GM23248 (cell line): ENCODE measurements at regions not wholly inside any gene's neighbourhood (a gene's known extent, or its start where the extent isn't known, plus 50 kb on each side); places are given as distances from the start of the nearest gene placed in this dataset.
"Not testable (repeated sequence)": the region's sequence is repeated elsewhere in the genome, so short reads cannot be mapped to it uniquely, and the experiment has no call there.

Experiments used
- DNase-seq: peaks from one replicate; pipeline ENCODE4 v3.0.0-alpha.2; 2015
- H2AFZ ChIP-seq: fragments of 200-600 bp; sonication (generic); 2 replicates; pipeline ENCODE4 v1.6.1; 2016; ENCODE audit warnings: antibody characterized with exemption
- H3F3A ChIP-seq: fragments of 200-600 bp; sonication (generic); 2 replicates; pipeline ENCODE4 v1.6.1; 2016; ENCODE audit warnings: mild to moderate bottlenecking, antibody characterized with exemption, mixed run types; ENCODE audit not compliant: insufficient read depth
- H3K27ac ChIP-seq: fragments of 200-600 bp; sonication (generic); 2 replicates; pipeline ENCODE4 v1.5.1; 2016; ENCODE audit warnings: mild to moderate bottlenecking
- H3K27me3 ChIP-seq: fragments of 200-600 bp; sonication (generic); replicated peaks from 2 replicates; pipeline ENCODE4 v1.6.1; 2016; ENCODE audit warnings: mild to moderate bottlenecking; ENCODE audit not compliant: insufficient read depth
- H3K36me3 ChIP-seq: fragments of 200-600 bp; sonication (generic); 2 replicates; pipeline ENCODE4 v1.6.1; 2016; ENCODE audit warnings: low read depth, mild to moderate bottlenecking
- H3K4me1 ChIP-seq: fragments of 200-600 bp; sonication (generic); 2 replicates; pipeline ENCODE4 v1.6.1; 2016; ENCODE audit warnings: mild to moderate bottlenecking; ENCODE audit not compliant: insufficient read depth
- H3K4me2 ChIP-seq: fragments of 200-600 bp; sonication (generic); one replicate; pipeline ENCODE4 v1.6.1; 2016; ENCODE audit warnings: mild to moderate bottlenecking; ENCODE audit not compliant: unreplicated experiment
- H3K4me3 ChIP-seq: fragments of 200-600 bp; sonication (generic); 2 replicates; pipeline ENCODE4 v1.5.1; 2016; ENCODE audit warnings: mild to moderate bottlenecking
- H3K79me2 ChIP-seq: fragments of 200-600 bp; sonication (generic); 2 replicates; pipeline ENCODE4 v1.6.1; 2016; ENCODE audit warnings: mild to moderate bottlenecking; ENCODE audit not compliant: insufficient read depth
- H3K9ac ChIP-seq: fragments of 200-600 bp; sonication (generic); 2 replicates; pipeline ENCODE4 v1.6.1; 2016; ENCODE audit warnings: mild to moderate bottlenecking
- H3K9me2 ChIP-seq: fragments of 200-600 bp; sonication (generic); 2 replicates; pipeline ENCODE4 v1.6.1; 2016; ENCODE audit warnings: mixed run types, mild to moderate bottlenecking, moderate library complexity; ENCODE audit not compliant: insufficient read depth
- H3K9me3 ChIP-seq: fragments of 200-600 bp; sonication (generic); one replicate; pipeline ENCODE4 v1.6.1; 2017; ENCODE audit warnings: low read depth
- H4K20me1 ChIP-seq: fragments of 200-600 bp; sonication (generic); 2 replicates; pipeline ENCODE4 v1.6.0; 2016; ENCODE audit not compliant: insufficient read depth
- WGBS, 2 experiments: methylation state at CpG; one replicate each; pipeline ENCODE4 v1.1.6; 2015 to 2017; ENCODE audit warnings: low lambda C conversion rate in 2 of 2, low coverage in 1 of 2; ENCODE audit errors: missing lambda C conversion rate in 2 of 2; 5-methylcytosine and 5-hydroxymethylcytosine counted together
- in situ Hi-C: fragments of 300-500 bp; cut with MboI; formaldehyde crosslinking; loops from 2 replicates; pipeline ENCODE4 v1.15.0; 2020

DNA sequence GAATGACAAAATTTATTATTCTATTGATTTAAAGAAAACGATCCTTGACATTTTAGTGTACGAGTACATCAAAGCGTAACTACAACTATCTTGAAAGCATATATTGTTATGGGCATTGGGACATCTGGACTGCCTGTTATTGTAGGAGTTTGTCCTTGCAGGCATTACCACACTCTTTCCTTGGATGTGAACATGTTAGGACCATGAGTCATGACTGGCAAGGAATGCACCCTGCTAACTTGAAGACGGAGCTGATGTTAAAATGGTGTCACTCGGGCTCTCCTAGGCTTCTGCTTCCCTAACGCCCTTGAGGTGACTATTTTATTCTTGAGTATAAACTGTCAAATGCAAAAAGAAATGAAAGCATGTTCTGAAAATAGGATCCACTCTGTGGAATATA is 308.7 kb upstream of the ANKRD20A1 start:
- H3K9ac ChIP-seq, H3K9me2 ChIP-seq, H3K4me2 ChIP-seq, DNase-seq, H3K36me3 ChIP-seq, in situ Hi-C loops, H3F3A ChIP-seq, H3K4me1 ChIP-seq, H3K9me3 ChIP-seq, H3K4me3 ChIP-seq, H3K27me3 ChIP-seq, H3K79me2 ChIP-seq, H3K27ac ChIP-seq, H4K20me1 ChIP-seq, H2AFZ ChIP-seq: not testable (repeated sequence)
- no CpG with 5 or more reads among the region's 6 CpGs for WGBS, 2 experiments

- H3K27ac ChIP-seq, H3K9ac ChIP-seq, H4K20me1 ChIP-seq, H3K27me3 ChIP-seq, H3F3A ChIP-seq, H2AFZ ChIP-seq, H3K79me2 ChIP-seq, in situ Hi-C loops, H3K4me2 ChIP-seq, H3K4me1 ChIP-seq, DNase-seq, H3K36me3 ChIP-seq, H3K4me3 ChIP-seq, H3K9me3 ChIP-seq, H3K9me2 ChIP-seq: not testable (repeated sequence)
- WGBS, 2 experiments, result no CpG with 5 or more reads among the region's 4 CpGs
These were observed 328.9 kb upstream of the ANKRD20A1 start for GRCh38 chr9:67529834-67530233.

- WGBS, 2 experiments, result no CpG with 5 or more reads among the region's 5 CpGs
- H3F3A ChIP-seq, H3K9me3 ChIP-seq, H3K9ac ChIP-seq, H3K36me3 ChIP-seq, H3K27ac ChIP-seq, in situ Hi-C loops, H4K20me1 ChIP-seq, DNase-seq, H3K79me2 ChIP-seq, H3K27me3 ChIP-seq, H3K9me2 ChIP-seq, H2AFZ ChIP-seq, H3K4me2 ChIP-seq, H3K4me3 ChIP-seq, H3K4me1 ChIP-seq: not testable (repeated sequence)
These were observed 341.8 kb upstream of the ANKRD20A1 start for GRCh38 chr9:67516938-67517337.

DNA sequence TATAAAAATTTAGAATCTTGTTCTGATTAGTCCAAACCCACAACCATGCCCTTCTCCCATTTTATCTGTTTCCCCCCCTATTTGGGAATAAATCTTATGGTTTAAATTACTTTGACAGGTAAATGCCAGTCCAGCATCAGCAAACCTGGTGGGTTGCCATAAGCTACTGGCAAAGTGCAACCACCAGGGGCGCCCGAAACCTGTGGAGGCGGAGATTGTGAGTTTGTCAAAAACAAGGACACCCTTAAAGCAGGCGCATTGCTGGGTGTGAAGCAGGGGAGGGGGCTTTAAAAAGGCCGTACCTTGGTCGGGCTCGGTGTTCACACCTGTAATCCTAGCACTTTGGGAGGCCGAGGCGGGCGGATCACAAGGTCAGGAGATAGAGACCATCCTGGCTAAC is 344.1 kb upstream of the ANKRD20A1 start:
- H2AFZ ChIP-seq, H3K27me3 ChIP-seq, H3K36me3 ChIP-seq, H3K4me1 ChIP-seq, in situ Hi-C loops, H3K79me2 ChIP-seq, H3F3A ChIP-seq, H3K9me2 ChIP-seq, H3K4me2 ChIP-seq, H3K27ac ChIP-seq, H3K4me3 ChIP-seq, H3K9me3 ChIP-seq, H4K20me1 ChIP-seq, DNase-seq, H3K9ac ChIP-seq: not testable (repeated sequence)
- no CpG with 5 or more reads among the region's 10 CpGs for WGBS, 2 experiments

- H2AFZ ChIP-seq, in situ Hi-C loops, H3K27ac ChIP-seq, H3K9ac ChIP-seq, H4K20me1 ChIP-seq, H3K4me1 ChIP-seq, H3K9me3 ChIP-seq, H3K79me2 ChIP-seq, DNase-seq, H3K4me2 ChIP-seq, H3F3A ChIP-seq, H3K9me2 ChIP-seq, H3K36me3 ChIP-seq, H3K27me3 ChIP-seq, H3K4me3 ChIP-seq: not testable (repeated sequence)
- no CpG with 5 or more reads among the region's 2 CpGs for WGBS, 2 experiments
These were observed 354.9 kb upstream of the ANKRD20A1 start for GRCh38 chr9:67503728-67504369.

GRCh38 chr9:67492028-67492427 is 366.7 kb upstream of the ANKRD20A1 start:
- H3F3A ChIP-seq, H3K27me3 ChIP-seq, H3K4me3 ChIP-seq, H3K9me3 ChIP-seq, H3K36me3 ChIP-seq, H3K27ac ChIP-seq, H3K79me2 ChIP-seq, in situ Hi-C loops, H2AFZ ChIP-seq, H3K9me2 ChIP-seq, H3K9ac ChIP-seq, H3K4me2 ChIP-seq, H4K20me1 ChIP-seq, DNase-seq, H3K4me1 ChIP-seq: not testable (repeated sequence)

DNA sequence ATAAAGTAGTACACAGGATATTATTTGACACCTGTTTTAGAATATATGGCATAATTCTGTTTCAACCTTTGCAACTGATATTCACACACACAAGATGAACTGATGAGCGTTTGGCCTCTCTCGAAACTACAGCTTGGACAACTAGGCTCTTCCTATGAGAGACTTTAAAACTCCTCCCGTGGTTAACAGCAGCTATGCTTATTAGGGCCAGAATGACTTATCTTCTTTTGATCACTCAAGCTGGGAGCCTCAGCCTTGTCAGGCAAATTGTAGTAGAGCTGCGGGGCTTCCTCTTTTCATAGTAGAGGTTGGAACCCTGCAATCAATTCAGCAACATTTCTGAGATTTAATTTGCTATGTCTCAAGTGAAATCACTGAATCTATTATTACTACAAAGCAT is 381.3 kb upstream of the ANKRD20A1 start:
- H3K4me1 ChIP-seq, H2AFZ ChIP-seq, H3K9me2 ChIP-seq, H3K36me3 ChIP-seq, DNase-seq, H3K9ac ChIP-seq, H3K27ac ChIP-seq, H3K79me2 ChIP-seq, H3K9me3 ChIP-seq, H3K4me3 ChIP-seq, H3K4me2 ChIP-seq, H3F3A ChIP-seq, in situ Hi-C loops, H4K20me1 ChIP-seq, H3K27me3 ChIP-seq: not testable (repeated sequence)
- WGBS, 2 experiments, result 0% methylated on average over 1 of the region's 4 CpGs

DNA sequence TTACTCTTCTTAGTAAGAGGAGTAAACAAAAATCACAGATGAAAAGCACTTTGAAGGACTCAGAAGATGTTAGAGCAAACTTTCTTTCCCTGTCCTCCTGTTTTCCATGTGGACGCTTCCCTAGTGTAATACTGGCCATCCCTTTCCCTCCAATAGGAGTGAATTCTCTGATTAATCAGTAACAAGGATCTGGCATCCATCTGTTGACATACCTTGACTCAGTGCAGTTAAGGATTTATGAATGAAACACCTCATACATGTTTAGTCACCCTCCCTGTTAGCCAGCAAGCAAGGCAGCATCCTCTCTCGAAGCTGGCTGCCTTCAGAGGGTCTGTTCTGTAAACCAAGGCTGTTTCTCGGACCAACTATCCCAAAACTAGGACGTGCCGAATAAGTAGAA is 388.0 kb upstream of the ANKRD20A1 start:
- in situ Hi-C loops, H3F3A ChIP-seq, DNase-seq, H3K4me3 ChIP-seq, H3K9ac ChIP-seq, H3K36me3 ChIP-seq, H3K9me2 ChIP-seq, H4K20me1 ChIP-seq, H3K27ac ChIP-seq, H3K4me1 ChIP-seq, H2AFZ ChIP-seq, H3K4me2 ChIP-seq, H3K27me3 ChIP-seq, H3K9me3 ChIP-seq, H3K79me2 ChIP-seq: not testable (repeated sequence)
- no CpG with 5 or more reads among the region's 5 CpGs for WGBS, 2 experiments
